ENCODE measurements at regions not wholly inside any gene's neighbourhood (a gene's known extent, or its start where the extent isn't known, plus 50 kb on each side); places are given as distances from the start of the nearest gene placed in this dataset.

GRCh38 chr2:240326886-240327285 is 108.6 kb upstream of the GPC1 start:
- ChIA-PET CTCF (no interaction called here), POLR2A (no interaction called here)
- no peak overlapping the region for H3K4me3 ChIP-seq (ENCODE audit: low read depth, low read length)
- no peak for DNase-seq (ENCODE audit: low read depth, low spot score)
- TF ChIP-seq, protein P1, sequence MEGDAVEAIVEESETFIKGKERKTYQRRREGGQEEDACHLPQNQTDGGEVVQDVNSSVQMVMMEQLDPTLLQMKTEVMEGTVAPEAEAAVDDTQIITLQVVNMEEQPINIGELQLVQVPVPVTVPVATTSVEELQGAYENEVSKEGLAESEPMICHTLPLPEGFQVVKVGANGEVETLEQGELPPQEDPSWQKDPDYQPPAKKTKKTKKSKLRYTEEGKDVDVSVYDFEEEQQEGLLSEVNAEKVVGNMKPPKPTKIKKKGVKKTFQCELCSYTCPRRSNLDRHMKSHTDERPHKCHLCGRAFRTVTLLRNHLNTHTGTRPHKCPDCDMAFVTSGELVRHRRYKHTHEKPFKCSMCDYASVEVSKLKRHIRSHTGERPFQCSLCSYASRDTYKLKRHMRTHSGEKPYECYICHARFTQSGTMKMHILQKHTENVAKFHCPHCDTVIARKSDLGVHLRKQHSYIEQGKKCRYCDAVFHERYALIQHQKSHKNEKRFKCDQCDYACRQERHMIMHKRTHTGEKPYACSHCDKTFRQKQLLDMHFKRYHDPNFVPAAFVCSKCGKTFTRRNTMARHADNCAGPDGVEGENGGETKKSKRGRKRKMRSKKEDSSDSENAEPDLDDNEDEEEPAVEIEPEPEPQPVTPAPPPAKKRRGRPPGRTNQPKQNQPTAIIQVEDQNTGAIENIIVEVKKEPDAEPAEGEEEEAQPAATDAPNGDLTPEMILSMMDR (IDR thresholded peaks at IDR 0.05; ENCODE audit: insufficient read depth, low read length, missing control alignments), result no peak

GRCh38 chr2:240327566-240327965 is 107.9 kb upstream of the GPC1 start:
- no peak overlapping the region for H3K4me3 ChIP-seq (ENCODE audit: low read depth, low read length)
- TF ChIP-seq, protein P1 (IDR thresholded peaks at IDR 0.05; ENCODE audit: insufficient read depth, low read length, missing control alignments), result no peak
- DNase-seq (ENCODE audit: low read depth, low spot score), result no peak
- ChIA-PET CTCF (no interaction called here), POLR2A (no interaction called here)

DNA sequence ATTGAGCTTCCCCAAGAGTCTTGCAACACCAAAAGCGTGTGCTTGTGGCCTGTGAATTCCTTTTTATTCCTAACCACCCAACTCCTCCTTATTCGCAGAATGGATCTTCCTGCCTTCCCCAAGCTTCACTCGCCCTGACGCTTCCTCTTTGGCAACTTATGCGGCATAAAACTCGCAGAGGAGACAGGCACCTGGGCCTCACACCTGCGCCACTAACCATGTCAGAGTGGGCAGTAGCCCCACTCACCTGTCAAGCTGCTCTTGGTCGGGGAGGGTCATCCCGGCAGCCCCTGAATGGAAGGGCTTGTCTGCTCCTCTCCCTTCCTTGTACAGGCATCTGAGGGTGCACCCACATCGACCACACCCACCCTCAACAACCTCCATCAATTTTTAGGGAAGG is 106.9 kb upstream of the GPC1 start:
- POLR2A ChIA-PET, result no interaction called here
- TF ChIP-seq, protein P1 (IDR thresholded peaks at IDR 0.05; ENCODE audit: insufficient read depth, low read length, missing control alignments), result no peak
- no peak overlapping the region for H3K4me3 ChIP-seq (ENCODE audit: low read depth, low read length)
- DNase-seq (ENCODE audit: low read depth, low spot score), result no peak
- CTCF ChIA-PET, result no interaction called here

GRCh38 chr2:240329116-240329665 is 106.3 kb upstream of the GPC1 start:
- TF ChIP-seq, protein P1 (IDR thresholded peaks at IDR 0.05; ENCODE audit: insufficient read depth, low read length, missing control alignments), result no peak
- no peak overlapping the region for H3K4me3 ChIP-seq (ENCODE audit: low read depth, low read length)
- CTCF ChIA-PET, result no interaction called here
- POLR2A ChIA-PET, result no interaction called here
- no peak for DNase-seq (ENCODE audit: low read depth, low spot score)

DNA sequence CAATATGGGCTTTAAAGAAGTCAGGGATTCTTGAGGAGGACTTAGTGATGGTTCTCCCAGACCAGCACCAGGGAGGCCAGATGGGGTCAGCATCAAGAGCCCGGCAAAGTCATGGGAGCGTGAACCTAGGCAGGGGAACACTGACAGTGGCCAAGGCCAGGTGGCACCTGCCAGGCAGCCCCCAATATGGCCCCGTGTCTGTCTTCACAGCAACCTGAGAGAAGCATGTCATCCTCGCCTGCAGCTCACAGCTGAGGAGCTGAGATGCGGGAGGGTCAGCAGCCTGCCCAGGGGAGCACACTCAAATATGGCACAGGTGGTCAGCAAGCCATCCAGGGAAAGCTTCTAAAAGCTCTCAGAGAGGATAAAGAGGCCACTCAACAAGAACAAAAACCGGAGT is 105.7 kb upstream of the GPC1 start:
- ChIA-PET CTCF (no interaction called here), POLR2A (no interaction called here)
- TF ChIP-seq, protein P1 (IDR thresholded peaks at IDR 0.05; ENCODE audit: insufficient read depth, low read length, missing control alignments), result no peak
- no peak overlapping the region for H3K4me3 ChIP-seq (ENCODE audit: low read depth, low read length)
- DNase-seq (ENCODE audit: low read depth, low spot score), result no peak

DNA sequence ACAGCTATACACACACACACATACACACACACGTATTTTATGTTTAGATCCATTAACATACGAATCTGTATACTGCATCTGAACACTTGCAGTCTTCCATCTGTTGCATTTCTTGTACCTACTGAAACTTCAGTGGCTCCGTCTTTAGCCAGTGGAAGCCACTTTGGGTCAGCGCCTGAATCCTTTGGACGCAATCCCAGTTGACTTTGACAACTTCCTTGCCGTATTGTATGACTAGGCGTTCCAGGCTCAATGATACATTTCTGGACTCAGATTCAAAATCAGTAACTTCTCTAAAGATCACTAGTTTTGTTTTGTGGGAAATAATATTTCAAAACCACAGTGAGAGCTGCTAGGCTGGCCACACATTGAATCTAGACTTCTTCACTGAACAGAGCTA is 101.5 kb upstream of the GPC1 start:
- no peak for DNase-seq (ENCODE audit: low read depth, low spot score)
- TF ChIP-seq, protein P1 (IDR thresholded peaks at IDR 0.05; ENCODE audit: insufficient read depth, low read length, missing control alignments), result no peak
- POLR2A ChIA-PET, result no interaction called here
- H3K4me3 ChIP-seq (ENCODE audit: low read depth, low read length), result no peak overlapping the region
- CTCF ChIA-PET, result no interaction called here

Data from AG04449 (cell line).